Uterus (tissue), 2 donors: ENCODE measurements at regions not wholly inside any gene's neighbourhood (a gene's known extent, or its start where the extent isn't known, plus 50 kb on each side); places are given as distances from the start of the nearest gene placed in this dataset.

Experiments used
- CTCF ChIP-seq, 4 experiments: fragments of 200-600 bp in 2 of 4; fragments of 450-650 bp in 2 of 4; sonication (generic) in 2 of 4; IDR thresholded peaks; one replicate each; pipeline ENCODE4 v1.5.1; 2016 to 2019; ENCODE audit warnings: antibody characterized with exemption in 4 of 4, mild to moderate bottlenecking in 2 of 4, moderate library complexity in 1 of 4
- POLR2A ChIP-seq, 2 donors: fragments of 450-650 bp; IDR thresholded peaks; one replicate each; pipeline ENCODE4 v1.6.1; 2016; ENCODE audit warnings: antibody characterized with exemption in 2 of 2, mild to moderate bottlenecking in 1 of 2, moderate library complexity in 1 of 2

- no peak for TF ChIP-seq CTCF (IDR thresholded peaks at IDR 0.05)
- TF ChIP-seq POLR2A (IDR thresholded peaks at IDR 0.05), result no peak
Measured at GRCh38 chr14:36423430-36423829, 96.6 kb downstream of the NKX2-1 start.
